ENCODE measurements at regions not wholly inside any gene's neighbourhood (a gene's known extent, or its start where the extent isn't known, plus 50 kb on each side); places are given as distances from the start of the nearest gene placed in this dataset.

- intact Hi-C loops (cut with micrococcal nuclease) = no loop called here
- CTCF ChIA-PET = no interaction called here
- Mint-ChIP-seq H3K27me3 (peaks cover 3% of the 10 kb centered on the region), H3K4me3 (no peak overlapping the region), H3K4me1 (no peaks in the 10 kb centered on the region), H3K27ac (no peak overlapping the region), H3K9me3 (ENCODE audit: insufficient read depth) (no peaks in the 10 kb centered on the region)
- Histone ChIP-seq H3K4me2 (replicated peaks; ENCODE audit: low read depth, low read length, poor library complexity, severe bottlenecking) (no peak overlapping the region), H4K20me1 (ENCODE audit: control insufficient read depth, insufficient read depth, low read length, poor library complexity, severe bottlenecking) (no peaks in the 10 kb centered on the region), H2AFZ (ENCODE audit: insufficient read depth, low read depth, low read length, poor library complexity, severe bottlenecking) (no peak overlapping the region), H3K27ac (ENCODE audit: low read length in 2 of 2) (no peak overlapping the region), H3K27me3 (replicated peaks in 1 of 4; ENCODE audit: control extremely low read depth in 1 of 4, control insufficient read depth in 3 of 4, insufficient read depth in 4 of 4, low read length in 3 of 4) (no peaks in the 10 kb centered on the region), H3K9ac (ENCODE audit: low read length) (no peak overlapping the region), H3K36me3 (replicated peaks in 1 of 2; ENCODE audit: control extremely low read depth in 1 of 2, control insufficient read depth in 1 of 2, extremely low read depth in 1 of 2, insufficient read depth in 2 of 2, low read length in 1 of 2) (no peaks in the 10 kb centered on the region), H3K4me3 (ENCODE audit: control extremely low read depth in 1 of 5, extremely low read depth in 1 of 5, insufficient read depth in 1 of 5, low read depth in 2 of 5, low read length in 4 of 5) (no peak overlapping the region), H3K9me3 (ENCODE audit: control extremely low read depth in 1 of 3, control insufficient read depth in 2 of 3, insufficient read depth in 1 of 3, low read length in 2 of 3) (no peaks in the 10 kb centered on the region), H3K4me1 (ENCODE audit: control insufficient read depth in 2 of 2, insufficient read depth in 2 of 2, low read length in 2 of 2) (no peaks in the 10 kb centered on the region), H3K79me2 (ENCODE audit: control insufficient read depth, insufficient read depth, low read length) (no peaks in the 10 kb centered on the region)
- POLR2A ChIA-PET = no interaction called here
- no peak for ATAC-seq (ENCODE audit: low read depth)
- no CpG with 5 or more reads among the region's 3 CpGs for WGBS (ENCODE audit: insufficient coverage)
- no peak for DNase-seq
- TF ChIP-seq CTCF (IDR thresholded peaks at IDR 0.05) = no peak
- TF ChIP-seq EZH2 (IDR thresholded peaks at IDR 0.05; ENCODE audit: borderline replicate concordance, insufficient read depth, low read depth, low read length, poor library complexity, severe bottlenecking) = no peak
These were observed 224.3 kb downstream of the MDFIC start for GRCh38 chr7:115146148-115146547.

- no peak overlapping the region for H3K4me2 ChIP-seq (replicated peaks; ENCODE audit: low read depth, low read length, poor library complexity, severe bottlenecking)
- 83% methylated on average over 1 of the region's 2 CpGs for WGBS (ENCODE audit: insufficient coverage)
- H4K20me1 ChIP-seq (ENCODE audit: control insufficient read depth, insufficient read depth, low read length, poor library complexity, severe bottlenecking) = no peaks in the 10 kb centered on the region
These were observed 223.6 kb downstream of the MDFIC start for GRCh38 chr7:115145512-115145911.

More at GRCh38 chr7:115145512-115145911, 223.6 kb downstream of the MDFIC start:
- H3K27me3 Mint-ChIP-seq = peaks cover 3% of the 10 kb centered on the region
- Histone ChIP-seq H3K27me3 (replicated peaks in 1 of 4; ENCODE audit: control extremely low read depth in 1 of 4, control insufficient read depth in 3 of 4, insufficient read depth in 4 of 4, low read length in 3 of 4) (no peaks in the 10 kb centered on the region), H2AFZ (ENCODE audit: insufficient read depth, low read depth, low read length, poor library complexity, severe bottlenecking) (no peak overlapping the region), H3K9me3 (ENCODE audit: control extremely low read depth in 1 of 3, control insufficient read depth in 2 of 3, insufficient read depth in 1 of 3, low read length in 2 of 3) (no peaks in the 10 kb centered on the region), H3K79me2 (ENCODE audit: control insufficient read depth, insufficient read depth, low read length) (no peaks in the 10 kb centered on the region), H3K4me3 (ENCODE audit: control extremely low read depth in 1 of 5, extremely low read depth in 1 of 5, insufficient read depth in 1 of 5, low read depth in 2 of 5, low read length in 4 of 5) (no peak overlapping the region), H3K36me3 (replicated peaks in 1 of 2; ENCODE audit: control extremely low read depth in 1 of 2, control insufficient read depth in 1 of 2, extremely low read depth in 1 of 2, insufficient read depth in 2 of 2, low read length in 1 of 2) (no peaks in the 10 kb centered on the region), H3K4me1 (ENCODE audit: control insufficient read depth in 2 of 2, insufficient read depth in 2 of 2, low read length in 2 of 2) (no peaks in the 10 kb centered on the region), H3K27ac (ENCODE audit: low read length in 2 of 2) (no peak overlapping the region), H3K9ac (ENCODE audit: low read length) (no peak overlapping the region)
- no peak overlapping the region for H3K27ac Mint-ChIP-seq
- no peak overlapping the region for H3K4me3 Mint-ChIP-seq
- H3K4me1 Mint-ChIP-seq = no peaks in the 10 kb centered on the region
- CTCF ChIA-PET = no interaction called here
- DNase-seq (no peak), ATAC-seq (ENCODE audit: low read depth) (no peak)
- TF ChIP-seq EZH2 (IDR thresholded peaks at IDR 0.05; ENCODE audit: borderline replicate concordance, insufficient read depth, low read depth, low read length, poor library complexity, severe bottlenecking) (no peak), CTCF (IDR thresholded peaks at IDR 0.05) (no peak)
- POLR2A ChIA-PET = no interaction called here
- H3K9me3 Mint-ChIP-seq (ENCODE audit: insufficient read depth) = no peaks in the 10 kb centered on the region
- intact Hi-C loops (cut with micrococcal nuclease) = no loop called here
